Gastroesophageal sphincter (tissue), 3 donors: ENCODE measurements at regions not wholly inside any gene's neighbourhood (a gene's known extent, or its start where the extent isn't known, plus 50 kb on each side); places are given as distances from the start of the nearest gene placed in this dataset.

Experiments used
- CTCF ChIP-seq, 4 experiments: fragments of 200-600 bp in 2 of 4; fragments of 450-650 bp in 2 of 4; sonication (generic) in 1 of 4; IDR thresholded peaks; one replicate each; pipeline ENCODE4 v1.5.1; 2017 to 2019; ENCODE audit warnings: antibody characterized with exemption in 4 of 4, mild to moderate bottlenecking in 2 of 4, moderate library complexity in 2 of 4
- EP300 ChIP-seq: sonication (generic); formaldehyde crosslinking; IDR thresholded peaks from one replicate; pipeline ENCODE4 v1.6.1; 2017; ENCODE audit warnings: antibody characterized with exemption, mild to moderate bottlenecking
- POLR2A ChIP-seq, 2 donors: fragments of 450-650 bp; IDR thresholded peaks; one replicate each; pipeline ENCODE4 v1.6.1; 2017; ENCODE audit warnings: antibody characterized with exemption in 2 of 2, mild to moderate bottlenecking in 2 of 2, moderate library complexity in 1 of 2
- POLR2AphosphoS5 ChIP-seq: sonication (generic); formaldehyde crosslinking; IDR thresholded peaks from one replicate; pipeline ENCODE4 v1.6.1; 2017; ENCODE audit warnings: antibody characterized with exemption

GRCh38 chr13:68386808-68387207, 1156.7 kb upstream of the PCDH9 start:
- TF ChIP-seq CTCF (IDR thresholded peaks at IDR 0.05): no peak
- no peak for TF ChIP-seq POLR2AphosphoS5
- TF ChIP-seq POLR2A (IDR thresholded peaks at IDR 0.05): no peak
- TF ChIP-seq EP300: no peak
